ENCODE measurements at regions not wholly inside any gene's neighbourhood (a gene's known extent, or its start where the extent isn't known, plus 50 kb on each side); places are given as distances from the start of the nearest gene placed in this dataset.

- no peak for DNase-seq (ENCODE audit: low spot score)
These were observed 462.9 kb downstream of the CDK5RAP2 start for GRCh38 chr9:120117081-120117480.

- no peak for DNase-seq (ENCODE audit: low spot score)
These were observed 469.4 kb downstream of the CDK5RAP2 start for GRCh38 chr9:120110520-120110919.

GRCh38 chr9:120109242-120109641, 470.7 kb downstream of the CDK5RAP2 start:
- DNase-seq (ENCODE audit: low spot score) = no peak

GRCh38 chr9:120107138-120107537, 472.8 kb downstream of the CDK5RAP2 start:
- DNase-seq (ENCODE audit: low spot score) = no peak

GRCh38 chr9:120104771-120105170, 475.2 kb downstream of the CDK5RAP2 start:
- DNase-seq (ENCODE audit: low spot score) = no peak

GRCh38 chr9:120100595-120100994, 479.4 kb downstream of the CDK5RAP2 start:
- DNase-seq (ENCODE audit: low spot score) = no peak

- no peak for DNase-seq (ENCODE audit: low spot score)
These were observed 480.9 kb downstream of the CDK5RAP2 start for GRCh38 chr9:120099065-120099464.

GRCh38 chr9:120098584-120098983, 481.4 kb downstream of the CDK5RAP2 start:
- no peak for DNase-seq (ENCODE audit: low spot score)

GRCh38 chr9:120091206-120091605, 488.8 kb downstream of the CDK5RAP2 start:
- no peak for DNase-seq (ENCODE audit: low spot score)

GRCh38 chr9:120080849-120081248, 499.1 kb downstream of the CDK5RAP2 start:
- no peak for DNase-seq (ENCODE audit: low spot score)

GRCh38 chr9:120078112-120078511, 501.9 kb downstream of the CDK5RAP2 start:
- DNase-seq (ENCODE audit: low spot score) = no peak

GRCh38 chr9:120071760-120072159, 508.2 kb downstream of the CDK5RAP2 start:
- no peak for DNase-seq (ENCODE audit: low spot score)

- DNase-seq (ENCODE audit: low spot score) = no peak
These were observed 513.7 kb downstream of the CDK5RAP2 start for GRCh38 chr9:120066315-120066714.

GRCh38 chr9:120065151-120065550, 514.8 kb downstream of the CDK5RAP2 start:
- no peak for DNase-seq (ENCODE audit: low spot score)

GRCh38 chr9:120045011-120045410, 535.0 kb downstream of the CDK5RAP2 start:
- no peak for DNase-seq (ENCODE audit: low spot score)

GRCh38 chr9:120043448-120043847, 536.5 kb downstream of the CDK5RAP2 start:
- DNase-seq (ENCODE audit: low spot score) = no peak

GRCh38 chr9:120040896-120041295, 539.1 kb downstream of the CDK5RAP2 start:
- DNase-seq (ENCODE audit: low spot score) = no peak

GRCh38 chr9:120038342-120038741, 541.6 kb downstream of the CDK5RAP2 start:
- no peak for DNase-seq (ENCODE audit: low spot score)

GRCh38 chr9:120032639-120033038, 547.3 kb downstream of the CDK5RAP2 start:
- DNase-seq (ENCODE audit: low spot score) = no peak

GRCh38 chr9:120030847-120031246, 549.1 kb downstream of the CDK5RAP2 start:
- DNase-seq (ENCODE audit: low spot score) = no peak

GRCh38 chr9:120018550-120018949, 561.4 kb downstream of the CDK5RAP2 start:
- no peak for DNase-seq (ENCODE audit: low spot score)

GRCh38 chr9:120018037-120018436, 561.9 kb downstream of the CDK5RAP2 start:
- no peak for DNase-seq (ENCODE audit: low spot score)

GRCh38 chr9:120016231-120016630, 563.7 kb downstream of the CDK5RAP2 start:
- DNase-seq (ENCODE audit: low spot score) = no peak

GRCh38 chr9:120014796-120015195, 565.2 kb downstream of the CDK5RAP2 start:
- DNase-seq (ENCODE audit: low spot score) = no peak

- DNase-seq (ENCODE audit: low spot score) = no peak
These were observed 570.1 kb downstream of the CDK5RAP2 start for GRCh38 chr9:120009856-120010255.
